SKM-1 treated with dmso at 0.1 percent for 144 hours (cell line): ENCODE measurements at regions not wholly inside any gene's neighbourhood (a gene's known extent, or its start where the extent isn't known, plus 50 kb on each side); places are given as distances from the start of the nearest gene placed in this dataset.
"Not testable (repeated sequence)": the region's sequence is repeated elsewhere in the genome, so short reads cannot be mapped to it uniquely, and the experiment has no call there.

Experiments
- DNase-seq: peaks from one replicate; lab custom pipeline; 2025; ENCODE audit not compliant: unreplicated experiment; lab: John Stamatoyannopoulos, UW

DNA sequence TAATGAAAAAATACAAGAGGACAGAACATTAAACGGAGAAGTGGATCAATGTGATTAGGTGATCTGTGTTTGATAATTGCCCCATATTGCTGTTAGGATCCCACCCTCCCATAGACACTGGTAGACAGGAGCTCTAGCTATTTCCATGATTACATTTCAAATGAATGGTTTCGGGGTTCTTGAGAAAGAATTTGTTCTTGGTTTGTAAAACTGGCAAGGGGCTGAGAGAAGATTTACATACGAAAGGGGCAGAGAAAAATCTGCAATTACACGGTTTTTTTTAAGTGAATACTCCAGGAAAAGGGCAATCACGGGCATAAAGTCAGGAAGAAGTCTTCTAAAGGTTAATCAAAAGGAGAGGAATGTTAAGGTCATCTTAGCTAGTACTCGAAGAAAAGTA, 2125.7 kb upstream of the PCDH20 start:
- DNase-seq, result no peak

- no peak for DNase-seq
Observed at GRCh38 chr13:63540061-63540460, 2124.4 kb upstream of the PCDH20 start.

GRCh38 chr13:63517371-63517770, 2101.7 kb upstream of the PCDH20 start:
- no peak for DNase-seq

GRCh38 chr13:63516124-63516523, 2100.5 kb upstream of the PCDH20 start:
- DNase-seq, result no peak

DNA sequence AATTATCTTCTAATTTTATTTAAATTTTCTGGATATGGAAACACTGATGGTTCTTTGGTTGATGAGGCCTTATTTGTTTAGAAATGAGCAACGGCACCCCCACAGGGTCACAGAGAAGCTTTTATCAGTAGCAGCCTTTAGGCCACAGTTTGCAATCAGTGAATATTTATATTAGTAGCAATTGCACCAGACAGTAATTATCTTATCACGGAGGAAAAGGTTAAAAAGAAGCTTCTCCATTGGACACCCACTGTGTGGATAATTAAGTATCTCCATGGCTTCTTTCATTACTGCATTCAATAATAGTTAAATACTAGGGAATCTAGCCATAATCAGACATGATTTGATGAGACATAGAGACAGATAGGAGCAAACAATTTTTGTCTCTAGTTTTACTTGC, 2099.2 kb upstream of the PCDH20 start:
- no peak for DNase-seq

GRCh38 chr13:63512095-63512494, 2096.4 kb upstream of the PCDH20 start:
- no peak for DNase-seq

DNA sequence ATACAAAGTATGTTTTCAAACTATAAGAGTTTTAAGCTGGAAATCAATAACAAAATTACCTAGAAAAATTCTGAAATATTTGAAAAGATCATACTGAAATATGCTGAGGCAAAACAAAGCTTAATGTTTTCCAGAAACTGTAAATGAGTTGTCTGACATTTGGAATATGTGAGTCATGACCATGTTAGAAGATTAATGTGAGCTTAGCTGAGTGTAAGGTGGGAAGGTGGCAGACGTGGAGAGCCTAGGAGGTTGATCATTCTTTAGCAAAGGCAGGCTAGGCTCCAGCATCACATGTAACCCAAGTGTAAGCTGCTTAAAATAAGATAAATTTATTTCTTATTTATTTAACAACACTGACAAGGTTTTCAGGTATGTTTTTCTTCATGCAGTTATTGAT, 2086.1 kb upstream of the PCDH20 start:
- DNase-seq, result no peak

DNA sequence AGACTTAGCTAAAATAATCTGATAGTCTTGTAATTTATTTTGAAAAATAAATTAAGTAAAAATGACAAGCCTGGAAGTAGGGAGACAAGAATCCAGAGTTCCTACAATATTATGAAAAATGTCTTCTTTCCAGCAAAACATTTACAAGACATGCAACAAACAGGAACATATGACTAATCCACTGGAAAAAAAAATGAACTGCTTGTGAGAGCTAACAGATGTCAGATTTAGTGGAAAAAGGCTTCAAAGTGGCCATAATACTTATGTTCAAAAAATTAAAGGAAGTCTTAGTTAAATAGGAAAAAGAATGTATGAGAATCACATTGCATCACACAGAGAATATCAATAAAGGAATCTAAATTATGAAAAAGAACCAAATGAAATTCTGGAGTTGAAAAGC, 2082.0 kb upstream of the PCDH20 start:
- DNase-seq, result no peak

- no peak for DNase-seq
Observed at GRCh38 chr13:63492604-63493003, 2077.0 kb upstream of the PCDH20 start.

DNA sequence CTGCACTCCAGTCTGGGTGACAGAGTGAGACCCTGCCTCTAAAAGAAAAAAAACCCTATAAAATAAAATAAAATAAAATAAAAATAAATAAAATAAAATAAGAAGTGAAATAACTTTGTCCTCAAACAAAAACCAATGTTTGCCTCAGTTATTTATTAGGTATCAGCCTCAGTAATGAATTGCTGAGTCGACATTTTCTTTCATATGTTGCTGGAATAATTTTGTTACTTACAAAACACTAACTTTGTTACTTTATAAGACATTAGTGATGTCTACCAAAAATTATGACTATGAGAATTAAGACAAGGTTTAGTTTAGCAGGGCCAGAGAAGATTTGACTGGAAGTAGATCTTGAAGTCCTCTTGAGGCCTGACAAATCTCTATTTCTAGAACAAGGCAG, 2074.5 kb upstream of the PCDH20 start:
- DNase-seq, result no peak

GRCh38 chr13:63481334-63481733, 2065.7 kb upstream of the PCDH20 start:
- DNase-seq, result no peak

DNA sequence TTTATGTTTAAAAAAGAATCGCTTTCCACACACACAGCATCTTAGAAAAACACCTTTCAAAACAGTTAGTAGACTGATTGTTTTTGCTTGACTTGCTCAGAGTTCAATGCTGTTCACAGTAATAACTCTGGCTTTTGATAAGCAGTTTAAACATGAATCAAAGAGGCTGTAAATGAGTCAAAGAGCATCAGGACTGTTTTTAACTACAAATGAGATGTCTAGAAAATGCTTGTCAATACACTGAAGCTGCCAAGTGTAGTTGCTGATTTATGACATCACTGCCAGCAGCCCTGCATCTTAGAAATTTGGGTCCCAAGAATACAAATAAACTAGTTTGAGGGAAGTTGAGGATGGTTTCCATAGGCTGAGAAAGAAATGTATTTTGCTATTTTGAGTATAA, 2057.1 kb upstream of the PCDH20 start:
- no peak for DNase-seq

GRCh38 chr13:63463782-63464610, 2048.3 kb upstream of the PCDH20 start:
- no peak for DNase-seq

DNA sequence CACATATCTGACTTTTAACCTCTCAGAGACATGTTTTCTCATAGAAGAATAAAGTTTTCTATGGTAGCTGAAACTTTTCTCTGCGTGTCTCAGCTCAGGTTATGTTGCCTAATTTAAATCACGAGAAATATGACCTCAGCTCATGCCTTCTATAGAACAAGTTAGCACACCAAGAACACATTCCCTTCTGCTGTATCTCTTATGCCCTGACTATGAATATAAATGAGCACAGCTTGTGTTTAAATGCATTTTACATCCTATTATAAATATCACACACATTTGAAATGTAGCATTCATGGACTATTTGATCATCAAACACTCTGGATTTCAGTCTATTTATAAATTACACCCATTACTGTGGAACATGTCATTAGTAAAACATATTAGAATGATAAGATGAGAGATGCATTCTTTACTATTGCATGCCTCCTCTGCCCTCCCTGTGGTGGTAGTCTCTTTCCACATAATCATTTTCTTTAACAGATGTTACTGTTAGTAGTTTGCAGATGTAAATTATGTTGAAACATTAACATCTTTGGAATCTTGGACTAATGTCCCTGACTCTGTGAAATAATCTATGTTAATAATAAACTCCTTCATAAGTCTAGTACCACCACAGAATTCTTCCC, 2044.9 kb upstream of the PCDH20 start:
- no peak for DNase-seq

GRCh38 chr13:63457186-63457585, 2041.5 kb upstream of the PCDH20 start:
- no peak for DNase-seq

DNA sequence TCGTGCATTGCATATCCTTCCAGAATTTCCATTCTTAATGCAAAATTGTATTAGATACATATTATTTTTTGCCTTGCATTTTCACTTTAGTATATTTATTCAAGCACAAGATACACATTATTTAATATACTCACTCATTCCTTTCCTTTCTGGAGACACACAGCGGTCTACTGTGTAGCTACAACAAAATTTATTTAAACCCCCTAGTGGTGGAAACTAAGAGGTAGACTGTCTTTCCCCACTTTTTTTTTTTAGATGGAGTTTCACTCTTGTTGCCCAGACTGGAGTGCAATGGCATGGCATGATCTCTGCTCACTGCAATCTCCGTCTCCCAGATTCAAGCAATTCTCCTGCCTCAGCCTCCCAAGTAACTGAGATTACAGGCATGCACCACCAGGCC, 2040.3 kb upstream of the PCDH20 start:
- DNase-seq, result no peak

- DNase-seq, result no peak
Observed at GRCh38 chr13:63449550-63449949, 2033.9 kb upstream of the PCDH20 start.

DNA sequence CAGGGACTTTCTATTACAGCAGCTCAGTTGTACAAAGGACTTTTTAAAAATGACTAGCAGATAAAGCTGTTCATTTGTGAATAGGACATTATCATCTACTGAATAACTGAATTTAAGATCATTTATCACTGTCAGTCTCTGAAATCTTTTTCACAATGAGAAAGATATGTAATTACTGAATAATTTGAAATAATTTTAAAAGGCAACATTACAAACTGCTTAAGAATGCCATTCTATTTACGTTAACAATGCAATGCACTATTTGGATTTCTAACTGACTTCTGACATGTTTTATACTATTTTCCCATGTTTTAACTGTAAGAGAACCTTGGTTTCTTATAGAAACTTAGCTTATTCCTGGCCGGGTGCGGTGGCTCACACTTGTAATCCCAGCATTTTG, 2033.0 kb upstream of the PCDH20 start:
- no peak for DNase-seq

- DNase-seq, result no peak
Observed at GRCh38 chr13:63446329-63446728, 2030.7 kb upstream of the PCDH20 start.

GRCh38 chr13:63444225-63444624, 2028.6 kb upstream of the PCDH20 start:
- not testable (repeated sequence) for DNase-seq

DNA sequence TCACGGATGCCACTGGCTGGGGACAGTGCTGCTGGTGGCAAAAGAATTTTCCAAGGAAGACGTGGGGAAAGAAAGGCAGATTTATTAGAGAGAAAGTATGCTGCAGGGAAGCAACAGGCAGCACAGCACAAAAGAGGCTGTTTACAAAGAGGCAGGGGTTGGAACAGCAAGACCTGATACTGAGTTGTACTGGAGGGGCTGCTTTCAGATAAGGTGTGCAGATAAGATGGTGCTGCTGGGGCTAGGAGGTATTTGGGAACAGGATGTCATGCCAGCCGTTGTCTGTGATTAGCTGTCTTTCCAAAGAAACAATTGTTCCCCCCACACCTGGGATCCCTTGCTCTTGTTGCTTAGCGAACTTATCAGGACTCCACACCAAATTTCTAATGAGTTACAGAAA, 2023.3 kb upstream of the PCDH20 start:
- DNase-seq, result no peak

GRCh38 chr13:63436325-63436668, 2020.6 kb upstream of the PCDH20 start:
- DNase-seq, result no peak
